ENCODE measurements at regions not wholly inside any gene's neighbourhood (a gene's known extent, or its start where the extent isn't known, plus 50 kb on each side); places are given as distances from the start of the nearest gene placed in this dataset.
"Not testable (repeated sequence)": the region's sequence is repeated elsewhere in the genome, so short reads cannot be mapped to it uniquely, and the experiment has no call there.

- not testable (repeated sequence) for TF ChIP-seq EP300 (conservative IDR thresholded peaks at IDR 0.05; ENCODE audit: poor library complexity, severe bottlenecking); CTCF (IDR thresholded peaks at IDR 0.05; ENCODE audit: poor library complexity, severe bottlenecking); TAF1 (IDR thresholded peaks at IDR 0.05; ENCODE audit: low read depth); RAD21 (conservative IDR thresholded peaks at IDR 0.05); REST (IDR thresholded peaks at IDR 0.05; ENCODE audit: borderline replicate concordance); MXI1 (conservative IDR thresholded peaks at IDR 0.05; ENCODE audit: poor library complexity, severe bottlenecking); POLR2AphosphoS5 (IDR thresholded peaks at IDR 0.05)
Measured at GRCh38 chr15:99791881-99792807, 58.9 kb upstream of the LYSMD4 start.
